HG02943 (cell line): ENCODE measurements at regions not wholly inside any gene's neighbourhood (a gene's known extent, or its start where the extent isn't known, plus 50 kb on each side); places are given as distances from the start of the nearest gene placed in this dataset.
"Not testable (repeated sequence)": the region's sequence is repeated elsewhere in the genome, so short reads cannot be mapped to it uniquely, and the experiment has no call there.

Experiments used
- ATAC-seq: cut with Tn5 transposase; IDR thresholded peaks from one replicate; pipeline ENCODE4 v1.9.1; 2021; ENCODE audit warnings: mild to moderate bottlenecking, low read depth, moderate library complexity; ENCODE audit not compliant: unreplicated experiment

DNA sequence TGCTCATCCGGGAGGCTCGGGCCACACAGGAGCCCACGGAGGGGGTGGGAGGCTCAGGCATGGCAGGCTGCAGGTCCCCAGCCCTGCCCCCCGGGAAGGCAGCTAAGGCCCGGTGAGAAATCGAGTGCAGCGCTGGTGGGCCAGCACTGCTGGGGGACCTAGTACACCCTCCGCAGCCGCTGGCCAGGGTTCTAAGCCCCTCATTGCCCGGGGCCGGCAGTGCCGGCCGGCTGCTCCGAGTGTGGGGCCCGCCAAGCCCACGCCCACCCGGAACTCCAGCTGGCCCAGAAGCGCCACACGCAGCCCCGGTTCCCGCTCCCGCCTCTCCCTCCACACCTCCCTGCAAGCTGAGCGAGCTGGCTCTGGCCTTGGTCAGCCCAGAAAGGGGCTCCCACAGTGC is 183.6 kb upstream of the ROBO1 start:
- not testable (repeated sequence) for ATAC-seq

DNA sequence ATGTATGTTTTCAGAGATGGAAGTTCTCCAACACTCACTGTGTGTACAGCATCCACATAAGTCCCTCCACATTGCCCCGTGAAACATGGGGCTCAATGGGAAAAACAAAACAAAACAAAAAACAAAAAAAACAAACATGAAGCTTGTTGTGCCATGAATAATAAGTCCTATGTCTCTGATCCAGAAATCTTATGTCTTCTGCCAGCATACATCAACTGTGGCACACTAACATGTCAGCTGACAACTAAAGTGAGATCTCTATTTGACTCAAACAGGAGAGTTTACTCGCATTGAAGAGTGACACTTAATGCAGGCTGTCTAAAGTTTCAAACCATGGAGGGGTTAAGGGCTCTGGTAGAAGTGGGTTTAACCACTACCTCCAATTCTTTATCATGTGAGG is 180.2 kb upstream of the ROBO1 start:
- ATAC-seq = no peak

DNA sequence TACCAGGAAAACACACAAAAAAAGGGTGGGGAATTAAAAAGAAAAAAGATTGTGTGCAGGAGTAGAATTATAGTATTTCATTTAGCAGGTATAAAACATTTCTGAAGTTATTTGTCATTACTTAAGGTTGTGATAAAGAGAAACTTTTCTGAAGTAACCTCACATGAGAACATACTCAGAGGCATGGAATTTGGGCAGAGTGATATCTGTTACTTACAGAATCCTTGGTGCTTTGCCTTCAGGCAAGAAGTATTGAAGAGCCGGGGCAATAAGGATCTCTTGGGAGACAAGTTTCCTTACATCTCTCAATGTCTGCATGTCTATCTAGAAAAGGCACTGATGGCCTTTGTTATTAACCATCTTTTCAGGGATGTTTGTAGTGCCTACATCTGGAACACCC is 179.7 kb upstream of the ROBO1 start:
- ATAC-seq = no peak

DNA sequence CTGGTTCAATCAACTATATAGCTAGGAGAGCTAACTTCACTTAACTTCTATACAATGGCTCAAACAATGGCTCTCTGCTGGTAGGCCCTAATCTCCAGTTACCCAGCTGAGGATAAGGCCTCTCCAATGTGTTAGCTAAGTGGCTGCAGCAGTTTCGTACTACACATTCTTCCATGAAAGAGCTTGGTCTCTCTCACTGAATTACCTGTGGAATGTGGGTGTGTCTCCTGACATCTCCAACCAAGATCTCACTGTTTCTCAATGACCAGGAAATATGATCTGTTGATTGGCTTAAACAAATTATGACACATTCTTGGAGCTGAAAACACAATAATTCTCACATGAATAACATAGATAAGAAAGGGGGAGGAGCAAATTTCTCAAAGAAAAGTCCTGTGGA is 169.8 kb upstream of the ROBO1 start:
- no peak for ATAC-seq

DNA sequence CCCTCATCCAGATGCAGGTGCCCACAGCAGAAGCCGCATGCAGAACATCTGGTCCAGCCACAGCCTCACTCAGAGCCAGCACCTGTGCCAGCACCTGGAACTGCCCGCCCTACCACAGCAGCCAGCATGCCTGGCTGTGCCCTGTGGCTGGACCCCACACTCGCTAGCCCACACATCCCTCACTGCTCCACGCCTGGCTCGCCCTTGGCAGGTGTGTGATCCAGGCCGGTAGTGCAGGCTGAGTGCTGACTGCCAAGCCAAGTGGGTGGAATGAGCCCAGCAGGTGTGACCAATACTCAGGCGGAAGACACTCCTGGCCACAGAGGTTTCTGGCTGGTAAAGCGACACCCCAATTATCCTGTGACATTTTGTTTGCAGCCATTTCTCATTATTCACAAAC is 162.4 kb upstream of the ROBO1 start:
- no peak for ATAC-seq

DNA sequence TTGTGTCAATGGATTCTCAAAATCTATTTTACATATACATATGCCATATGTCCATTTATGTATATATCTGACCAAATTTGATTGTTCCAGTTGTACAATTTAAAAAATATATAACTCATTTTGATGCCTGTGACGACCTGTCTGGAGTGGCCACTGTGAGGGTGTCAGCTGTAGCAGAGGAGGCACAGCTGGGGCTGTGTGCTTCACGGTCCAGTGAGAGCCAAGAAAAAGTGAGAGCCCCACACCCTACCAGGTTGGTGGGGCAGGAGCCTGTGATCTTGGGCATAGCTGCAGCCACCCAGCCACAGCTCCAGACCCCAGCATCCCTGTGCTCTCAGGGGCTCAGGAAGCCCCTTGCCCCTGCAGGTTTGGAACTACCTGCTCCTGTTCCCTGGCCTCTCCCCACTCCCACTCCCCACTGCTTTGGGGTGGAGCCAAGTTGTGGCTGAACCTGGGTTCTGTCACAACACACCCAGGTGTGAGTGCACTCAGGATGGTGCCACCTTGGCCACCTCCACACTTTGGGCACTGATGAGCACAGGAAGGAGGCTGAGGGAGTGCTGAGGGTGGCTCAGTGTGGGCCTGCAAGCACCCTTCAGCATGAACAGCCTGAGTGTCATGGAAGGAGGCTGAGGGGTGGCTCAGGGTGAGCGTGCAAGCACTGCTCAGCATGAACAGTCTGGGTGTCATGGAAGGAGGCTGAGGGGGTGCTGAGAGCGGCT is 161.1 kb upstream of the ROBO1 start:
- ATAC-seq = no peak

DNA sequence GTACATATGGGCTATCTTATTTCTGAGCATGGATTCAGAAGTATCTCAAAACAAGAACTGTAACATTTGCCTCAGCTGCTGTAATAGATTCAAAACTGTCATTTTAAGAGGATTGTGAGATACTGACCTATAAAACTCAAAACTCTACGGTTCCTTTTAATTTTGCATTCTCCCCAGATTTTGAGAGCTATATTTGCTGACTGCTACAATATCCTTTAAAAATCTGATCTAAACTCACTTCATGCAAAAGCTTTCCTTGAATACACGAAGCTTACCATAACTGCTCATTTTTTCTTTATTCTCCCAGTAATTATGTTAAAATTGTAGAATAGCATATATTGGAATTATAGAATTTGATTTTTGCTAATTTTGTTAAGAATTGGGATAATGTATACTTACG is 158.7 kb upstream of the ROBO1 start:
- ATAC-seq = no peak

DNA sequence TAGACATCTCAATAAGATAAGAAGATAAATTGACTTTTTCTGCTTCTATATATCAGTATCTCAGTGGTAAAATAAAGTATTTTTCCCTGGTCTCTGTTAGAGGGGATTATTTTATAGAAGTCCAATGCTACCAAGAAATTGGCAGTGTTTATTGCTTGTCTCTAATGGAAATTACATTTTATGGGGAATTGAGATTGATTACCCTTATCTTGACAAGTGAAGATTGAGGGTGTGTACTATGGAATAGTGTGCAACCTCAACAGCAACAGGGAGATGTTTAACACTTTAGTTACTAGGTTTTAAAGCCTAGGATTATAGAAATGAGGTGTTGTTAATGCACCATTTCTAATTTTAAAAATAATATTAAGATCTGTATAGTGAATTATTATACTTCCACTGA is 154.8 kb upstream of the ROBO1 start:
- no peak for ATAC-seq

DNA sequence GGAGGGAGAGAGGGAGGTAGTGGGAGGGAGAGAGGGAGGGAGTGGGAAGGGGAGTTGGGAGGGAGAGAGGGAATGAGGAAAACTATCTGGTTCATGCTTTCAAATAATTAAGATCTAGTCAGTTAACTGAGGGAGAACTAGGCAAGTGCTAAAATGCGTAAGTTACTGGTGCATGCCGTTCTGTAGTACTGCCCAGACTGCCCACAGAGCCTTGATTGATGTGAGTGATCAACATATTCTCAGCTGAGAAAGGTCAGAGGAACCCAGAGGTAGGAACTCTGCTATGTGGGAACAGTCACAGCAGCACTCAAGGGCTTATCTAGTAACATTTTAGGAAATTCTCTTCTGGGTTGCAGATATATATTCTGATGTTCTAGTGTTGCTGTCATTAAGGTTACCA is 149.8 kb upstream of the ROBO1 start:
- ATAC-seq = no peak

DNA sequence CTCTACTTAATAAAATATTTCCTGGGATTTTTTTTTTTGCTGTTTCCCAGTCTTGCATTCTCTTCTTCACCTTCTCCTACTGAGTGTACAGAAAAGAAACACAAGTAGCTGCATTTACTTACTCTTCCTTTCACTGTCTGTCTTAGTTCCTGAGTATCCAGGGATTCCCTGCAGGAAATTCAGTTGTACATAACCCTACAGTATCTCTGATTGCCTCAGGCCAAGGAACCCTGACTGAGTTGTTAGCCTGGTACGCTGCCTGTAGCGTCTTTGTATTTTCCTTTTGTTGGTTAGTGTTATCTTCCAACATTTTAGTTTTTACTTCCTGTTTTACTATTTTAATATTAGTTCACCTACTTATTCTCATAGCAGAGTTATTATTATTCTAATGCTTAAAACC is 142.5 kb upstream of the ROBO1 start:
- no peak for ATAC-seq

DNA sequence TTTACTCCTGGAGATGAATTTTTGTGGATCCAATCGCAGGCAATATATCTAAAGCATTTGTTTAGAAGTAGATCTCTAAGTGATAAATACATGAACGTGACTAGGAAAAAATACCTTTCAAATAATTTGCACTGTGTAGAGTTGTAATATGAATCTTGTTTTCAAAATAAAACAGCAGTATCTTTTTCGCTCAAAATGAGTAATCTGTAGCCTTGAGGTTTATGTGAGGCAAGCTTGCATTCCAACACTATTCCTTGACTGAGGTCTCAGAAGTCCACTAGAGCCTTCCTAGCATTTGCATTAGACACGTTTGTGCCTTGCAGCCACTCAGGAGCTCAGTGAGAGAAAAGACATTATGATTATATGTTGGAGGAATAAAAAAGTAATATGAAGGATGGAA is 138.3 kb upstream of the ROBO1 start:
- no peak for ATAC-seq

DNA sequence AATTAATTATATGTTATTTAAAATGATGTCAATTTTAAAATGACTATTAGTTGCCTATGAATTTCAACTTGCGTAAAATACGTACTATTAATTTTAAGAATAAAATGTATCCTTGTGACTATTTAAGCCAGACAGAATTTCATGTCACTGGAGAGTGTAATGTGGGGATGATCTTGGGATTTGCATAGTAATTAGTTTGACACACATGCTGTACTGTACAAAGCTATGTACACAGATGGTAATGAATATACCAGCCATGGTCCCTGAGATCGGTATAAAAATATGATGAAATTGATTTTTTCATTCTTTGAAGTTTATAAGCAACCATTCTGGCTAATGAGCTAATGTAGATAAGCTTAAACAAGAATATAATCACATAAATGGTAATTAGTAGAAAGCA is 134.4 kb upstream of the ROBO1 start:
- no peak for ATAC-seq

DNA sequence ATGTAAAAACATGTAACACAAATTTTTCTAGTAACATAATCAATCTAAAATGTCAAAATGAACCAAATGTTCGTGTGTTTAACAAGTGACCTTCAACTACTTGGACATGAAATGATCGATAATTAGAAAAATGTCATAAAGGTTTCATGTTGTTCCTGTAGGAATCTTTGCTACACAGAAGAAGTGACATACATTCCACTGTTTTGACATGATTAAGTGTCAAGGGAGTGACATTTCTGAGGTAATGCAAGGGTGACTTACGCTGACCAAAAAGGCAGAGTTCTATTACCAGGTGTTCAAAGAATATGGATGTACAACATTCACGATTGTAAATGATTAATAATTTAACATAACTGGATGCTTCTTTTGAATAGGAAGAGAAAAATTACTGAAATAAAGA is 131.1 kb upstream of the ROBO1 start:
- ATAC-seq = no peak

DNA sequence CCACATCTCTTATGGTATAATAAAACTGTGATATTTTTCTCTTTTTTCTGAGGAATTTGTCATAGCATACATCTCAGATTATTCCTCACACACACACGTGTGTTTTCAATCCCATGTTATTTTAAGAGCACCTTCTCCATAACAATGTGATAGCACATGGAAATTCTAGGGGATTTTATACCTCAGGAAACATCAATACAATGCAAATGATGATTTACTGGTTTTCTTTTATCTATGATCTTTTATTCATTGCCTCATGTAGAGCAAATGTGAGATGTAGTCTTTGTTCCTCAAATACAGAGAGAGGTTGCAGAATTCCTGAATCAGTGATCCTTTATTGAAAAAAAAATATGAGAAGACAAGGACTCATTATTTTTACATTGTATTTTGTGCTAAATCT is 128.3 kb upstream of the ROBO1 start:
- ATAC-seq = no peak

DNA sequence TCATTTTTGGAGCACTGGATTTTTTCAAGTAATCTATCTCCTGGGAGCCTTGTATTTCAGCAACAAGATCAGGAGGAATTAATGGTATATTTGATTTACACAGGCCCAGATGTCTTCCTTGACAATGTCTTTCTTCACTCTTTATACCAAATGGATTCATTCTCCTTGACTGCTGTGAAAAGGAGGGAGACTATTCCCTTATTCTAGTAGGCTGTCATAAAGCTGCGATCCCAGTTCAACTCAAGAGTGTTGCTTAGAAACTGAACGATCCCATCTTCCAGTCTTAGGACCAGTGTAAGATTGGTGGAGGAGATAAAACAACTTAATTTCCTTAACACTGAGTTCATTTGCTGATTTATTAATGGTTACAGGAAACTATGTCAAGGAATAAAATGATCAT is 119.4 kb upstream of the ROBO1 start:
- ATAC-seq = no peak

DNA sequence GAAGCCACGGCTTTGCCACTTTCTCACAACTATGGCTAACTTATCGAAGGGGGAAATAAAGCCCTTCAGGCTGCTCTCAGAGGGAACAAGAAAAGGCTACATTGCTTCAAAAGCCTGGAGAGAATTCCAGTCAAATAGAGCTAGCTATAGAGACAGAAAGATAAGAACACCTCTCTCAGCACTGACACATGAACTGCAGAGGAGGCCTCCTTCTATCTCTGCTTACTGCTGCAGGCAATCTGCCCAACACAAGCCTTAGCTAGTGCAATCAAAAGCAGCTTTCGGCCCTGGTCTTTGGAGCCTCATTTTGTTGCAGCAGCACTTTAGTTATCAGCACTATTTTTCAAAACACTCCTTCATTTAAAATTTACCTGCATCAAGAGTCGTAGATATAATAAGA is 118.4 kb upstream of the ROBO1 start:
- no peak for ATAC-seq

DNA sequence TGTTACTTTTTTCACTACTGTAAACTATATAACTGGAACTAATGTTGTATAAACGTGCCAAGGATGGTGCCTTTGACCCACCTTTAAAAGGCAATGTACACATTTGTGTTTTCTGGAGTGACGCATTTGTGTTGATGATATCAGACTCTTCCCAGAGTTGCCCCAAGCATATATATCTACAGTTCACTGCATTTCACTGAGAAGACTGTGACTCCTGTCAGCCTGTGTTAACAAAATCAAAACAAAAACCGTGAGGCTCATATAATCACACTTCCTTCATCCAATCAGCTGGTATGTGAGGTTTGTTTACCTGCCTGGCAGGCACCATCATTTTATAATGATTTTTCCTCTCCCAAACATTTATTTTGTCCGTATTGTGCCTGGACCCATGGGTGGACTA is 117.6 kb upstream of the ROBO1 start:
- ATAC-seq = no peak

DNA sequence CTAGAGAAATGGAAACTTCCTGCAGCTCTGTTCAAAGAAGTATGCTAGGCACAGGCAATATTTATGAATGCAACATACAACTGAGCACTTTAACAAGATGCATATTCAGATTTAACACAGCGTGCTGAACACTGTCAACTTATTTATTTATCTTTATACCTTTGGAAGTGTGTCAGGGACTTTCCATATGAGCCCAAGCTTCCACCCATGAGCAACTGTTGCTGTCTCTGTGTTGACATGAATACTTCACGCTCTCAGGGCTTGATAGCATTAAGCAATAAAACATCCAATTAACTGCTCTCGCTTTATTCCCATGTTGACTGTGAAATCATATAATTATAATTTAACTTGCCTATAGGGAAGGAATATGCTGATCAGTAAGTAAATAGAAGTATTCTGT is 116.6 kb upstream of the ROBO1 start:
- no peak for ATAC-seq

DNA sequence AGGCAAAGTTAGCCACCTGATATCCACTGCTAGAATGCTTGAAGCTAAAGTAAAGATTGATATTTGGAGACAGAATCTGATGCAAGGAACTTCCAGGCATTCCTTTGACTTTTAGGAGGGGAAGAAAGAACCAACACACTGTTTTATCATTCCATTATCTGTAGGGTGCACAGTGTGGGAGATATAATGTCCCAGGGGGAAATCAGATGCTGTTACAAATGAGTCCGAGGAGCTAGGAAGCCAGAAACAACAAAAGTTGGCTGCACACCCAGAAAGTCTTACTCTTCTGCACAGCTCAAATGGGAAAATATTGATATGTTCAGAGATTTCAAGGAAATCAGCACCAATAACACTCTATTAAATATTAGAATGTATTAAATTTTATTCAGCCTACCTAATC is 113.6 kb upstream of the ROBO1 start:
- no peak for ATAC-seq

DNA sequence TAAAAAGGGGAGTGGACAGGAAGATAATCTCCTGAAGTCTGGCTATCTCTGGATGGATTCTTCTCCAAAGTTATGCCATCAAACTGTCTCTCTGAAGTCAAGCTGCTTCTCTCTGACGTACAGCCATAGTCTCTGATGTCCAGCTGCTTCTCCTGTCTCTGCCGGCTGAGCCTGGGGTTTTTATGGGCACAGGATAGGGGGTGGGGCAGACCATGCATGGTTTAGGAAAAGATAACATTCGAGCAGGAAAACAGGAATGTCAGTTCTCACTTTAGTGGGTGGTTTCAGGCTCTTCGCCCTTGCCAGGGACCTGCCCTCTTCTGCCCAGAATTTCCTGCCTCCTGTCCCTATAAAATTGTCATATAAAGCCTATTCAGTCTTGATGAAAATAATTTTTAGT is 110.9 kb upstream of the ROBO1 start:
- no peak for ATAC-seq

DNA sequence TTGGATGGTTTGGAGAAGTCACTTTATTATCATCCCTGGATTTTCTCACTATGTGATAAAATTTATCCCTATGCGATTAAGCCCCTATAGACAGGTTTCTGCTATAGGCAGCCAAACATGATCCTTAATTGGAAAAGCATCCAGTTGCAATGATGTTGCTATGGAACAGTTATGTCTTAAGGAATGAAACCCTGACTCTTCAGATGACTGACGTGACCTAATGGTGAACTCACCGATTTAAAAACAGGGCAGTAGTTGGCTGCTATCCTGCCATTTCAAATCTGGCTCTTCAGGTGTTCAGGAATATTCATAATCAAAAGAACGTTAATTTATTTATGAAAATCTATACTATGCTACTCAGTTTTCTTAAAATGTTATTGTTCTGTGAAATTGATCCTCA is 106.8 kb upstream of the ROBO1 start:
- ATAC-seq = no peak

DNA sequence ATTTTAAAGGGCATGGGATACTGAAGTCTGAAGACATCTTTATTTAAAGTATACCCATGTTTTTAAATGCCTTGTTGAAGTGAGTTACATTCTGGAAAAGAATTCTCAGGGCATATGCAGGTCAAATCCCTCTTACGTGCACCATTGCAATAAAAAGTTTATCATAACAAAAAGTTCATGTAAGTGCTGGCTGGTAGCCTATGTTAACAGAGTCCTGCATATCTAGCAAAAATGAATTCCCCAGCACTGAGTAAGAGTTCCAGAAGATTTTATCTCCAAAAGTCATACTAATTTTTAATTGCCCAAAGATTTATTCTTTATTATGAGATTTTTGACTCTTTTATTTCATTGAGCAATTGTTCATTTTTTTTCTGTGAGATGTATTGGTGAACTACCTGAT is 104.7 kb upstream of the ROBO1 start:
- no peak for ATAC-seq

DNA sequence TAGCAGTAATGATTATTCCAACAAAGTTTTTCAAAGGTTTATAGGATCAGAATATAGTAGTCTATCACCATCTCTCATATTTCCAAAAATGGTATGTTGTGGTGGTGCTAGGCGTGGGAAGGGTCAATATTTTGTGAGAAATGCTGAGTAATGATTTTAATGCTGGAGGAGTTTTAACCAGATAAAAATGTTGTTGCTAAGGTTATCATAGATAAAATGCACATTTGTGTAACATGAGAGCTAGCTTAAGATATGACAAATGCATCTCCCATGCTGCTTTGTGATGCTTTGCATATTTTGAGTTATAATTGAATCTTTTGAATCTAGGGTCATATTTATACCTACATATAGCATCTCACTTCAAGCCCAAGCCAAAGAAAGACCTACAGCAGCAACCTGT is 103.9 kb upstream of the ROBO1 start:
- no peak for ATAC-seq
